Hippocampal formation (tissue), 2 donors: ENCODE measurements at regions not wholly inside any gene's neighbourhood (a gene's known extent, or its start where the extent isn't known, plus 50 kb on each side); places are given as distances from the start of the nearest gene placed in this dataset.
"Not testable (repeated sequence)": the region's sequence is repeated elsewhere in the genome, so short reads cannot be mapped to it uniquely, and the experiment has no call there.

Experiments
- DNase-seq, 2 donors: peaks; one replicate each; lab custom pipeline; 2025; lab: John Stamatoyannopoulos, UW

DNA sequence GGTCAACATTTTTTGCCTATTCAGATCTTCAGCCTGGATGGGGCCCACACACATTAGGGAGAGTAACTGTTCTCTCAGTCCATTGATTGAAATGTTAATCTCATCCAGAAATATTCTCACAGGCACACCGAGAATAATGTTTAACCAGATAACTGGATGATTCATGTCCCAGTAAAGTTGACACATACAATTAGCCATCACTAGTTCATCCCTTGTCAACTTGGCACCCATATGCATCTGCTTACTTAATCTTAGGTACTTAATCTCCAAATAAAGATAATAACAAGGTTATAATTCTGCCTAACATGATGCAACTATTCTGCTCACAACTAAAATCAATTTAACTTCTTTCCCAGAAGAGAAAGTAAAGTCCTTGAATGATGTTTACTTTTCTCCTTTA is 502.6 kb downstream of the ADRA2A start:
- no peak for DNase-seq

DNA sequence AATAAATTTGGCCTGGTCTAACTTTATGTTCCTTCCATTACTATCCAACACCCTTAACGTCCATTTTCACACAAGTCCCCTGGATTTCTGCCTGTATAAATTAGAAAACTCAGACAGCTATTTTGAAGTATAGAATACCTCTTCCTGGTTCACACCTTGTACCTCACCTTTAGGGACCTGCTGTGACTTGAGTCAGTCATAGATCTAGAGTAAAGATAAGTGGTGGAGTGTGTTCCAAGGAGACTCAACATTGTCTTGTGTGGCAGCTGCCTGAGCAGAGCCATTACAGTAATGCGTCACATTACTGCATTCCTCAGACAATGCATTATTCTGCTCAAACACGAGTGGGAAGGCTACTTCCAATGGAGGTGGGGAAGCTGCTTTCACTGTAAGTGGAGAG is 513.9 kb downstream of the ADRA2A start:
- no peak for DNase-seq

DNA sequence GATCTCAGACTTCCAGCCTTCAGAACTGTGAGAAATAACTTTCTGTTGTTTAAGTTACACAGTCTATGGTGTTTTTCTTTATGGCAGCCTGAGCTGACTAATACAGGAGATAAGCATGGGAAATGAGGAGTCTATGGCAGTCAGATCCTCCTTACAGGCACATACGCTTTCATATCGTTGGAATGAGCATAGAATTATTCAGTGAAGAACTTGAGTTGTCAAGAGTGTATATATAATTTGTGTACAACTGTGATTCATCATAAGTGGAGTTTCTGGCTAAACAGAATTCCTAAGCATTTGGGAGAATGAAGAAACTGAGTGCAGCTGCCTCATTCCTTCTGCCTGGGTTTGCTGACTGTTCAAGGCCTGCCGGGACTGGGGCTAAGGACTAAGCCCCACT is 516.7 kb downstream of the ADRA2A start:
- DNase-seq: no peak

DNA sequence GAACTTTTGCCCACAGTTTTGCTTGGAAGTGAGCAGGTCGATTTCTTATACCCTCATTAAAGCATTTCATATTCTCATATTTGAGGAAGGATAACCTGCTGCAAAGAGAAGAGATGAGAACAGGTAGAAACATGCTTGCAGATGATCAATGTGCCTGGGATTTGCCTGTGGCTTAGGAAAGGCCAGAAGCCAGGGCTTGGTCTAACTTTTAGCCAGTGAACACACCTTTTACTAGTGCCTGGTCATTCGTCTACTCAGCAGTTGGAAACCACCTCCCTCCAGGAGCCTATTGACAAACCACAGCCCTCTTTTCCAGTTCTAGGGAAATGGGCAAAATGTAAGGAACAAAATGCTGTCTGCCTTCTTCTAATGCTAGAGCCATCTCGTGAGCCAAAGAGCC is 518.3 kb downstream of the ADRA2A start:
- no peak for DNase-seq

DNA sequence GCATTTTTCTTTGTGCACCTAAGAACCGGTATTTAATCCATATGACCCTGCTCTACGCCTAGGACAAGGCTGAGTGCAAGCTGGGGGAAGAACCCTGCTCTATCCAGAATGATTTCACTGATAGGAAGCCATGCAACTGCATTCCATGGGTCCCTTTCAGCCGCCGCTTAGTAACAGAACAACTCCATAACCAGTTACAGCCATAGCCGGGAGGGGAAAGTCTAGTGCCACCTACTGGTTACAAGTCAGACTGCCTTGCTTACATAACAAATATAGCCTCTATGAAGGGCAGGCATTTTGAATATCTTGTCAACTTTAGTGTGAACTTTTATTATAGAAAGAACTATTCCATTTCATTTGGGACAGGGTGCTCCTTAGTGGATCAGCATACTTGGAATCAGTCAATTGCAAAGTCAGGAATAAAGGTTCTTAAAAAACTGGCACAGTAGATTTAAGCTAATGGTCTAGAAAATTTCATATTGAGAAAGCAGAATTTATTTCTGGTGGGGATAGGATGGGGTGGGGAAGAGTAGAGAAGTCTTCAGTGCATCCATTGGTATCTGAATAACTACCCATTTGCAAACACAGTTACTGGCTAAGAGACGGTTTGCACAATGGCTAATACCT is 521.7 kb downstream of the ADRA2A start:
- DNase-seq: peak; percentile 23 to 72

DNA sequence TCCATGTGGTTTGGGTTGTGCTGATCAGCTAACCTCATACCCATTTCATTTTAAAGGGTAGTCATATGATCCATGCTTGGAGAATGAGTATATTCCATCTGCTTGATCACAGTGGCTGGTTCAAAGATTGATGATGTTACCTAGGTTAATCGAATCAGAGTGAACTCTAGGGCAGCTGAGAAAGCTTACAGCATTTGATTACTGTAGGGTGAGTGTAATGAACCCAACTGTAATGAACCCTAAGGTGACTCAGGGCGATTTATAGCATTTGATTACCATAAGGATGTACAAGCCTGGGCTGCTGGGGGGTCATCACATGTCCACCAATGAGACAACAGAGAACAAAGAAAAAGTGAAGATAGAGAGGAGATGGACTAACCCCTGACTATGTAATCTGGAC is 523.1 kb downstream of the ADRA2A start:
- DNase-seq: no peak

DNA sequence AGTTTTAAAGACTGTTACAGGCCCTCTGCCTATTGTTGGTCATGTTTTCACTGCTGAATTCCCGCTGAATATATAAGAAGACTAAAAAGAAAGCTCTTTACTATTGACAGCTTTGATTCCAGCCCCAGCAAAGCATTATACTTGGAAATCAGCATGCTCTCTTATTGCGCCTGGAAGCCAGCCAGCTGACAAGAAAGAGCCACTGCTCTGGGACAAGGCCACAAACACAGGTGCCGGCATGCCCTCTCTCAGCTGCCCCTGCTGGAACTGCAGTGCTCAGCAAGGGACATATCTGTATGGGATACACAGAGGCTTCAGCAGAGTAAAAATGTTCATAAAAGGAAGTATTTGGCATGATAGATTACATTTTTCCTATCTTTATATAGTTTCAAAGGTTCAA is 523.9 kb downstream of the ADRA2A start:
- DNase-seq: peak; percentile 42 to 47

DNA sequence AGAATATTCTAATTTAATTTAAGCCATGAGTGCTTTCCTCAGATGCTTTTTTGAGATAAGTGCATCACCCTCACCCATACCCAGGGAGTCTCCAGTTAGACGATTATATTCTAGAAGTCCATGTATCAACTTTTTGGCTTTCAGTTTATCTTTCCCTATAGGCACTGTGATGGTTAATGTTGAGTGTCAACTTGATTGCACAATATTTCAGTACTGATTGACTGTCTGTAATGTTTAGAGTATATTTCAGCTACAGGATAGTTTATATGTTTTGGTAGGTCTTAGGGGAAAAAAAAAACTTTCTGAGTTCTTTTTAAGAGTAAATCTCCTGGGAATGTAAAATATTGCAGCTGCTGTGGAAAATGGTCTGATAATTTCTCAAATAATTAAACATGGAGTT is 535.4 kb downstream of the ADRA2A start:
- DNase-seq: no peak

DNA sequence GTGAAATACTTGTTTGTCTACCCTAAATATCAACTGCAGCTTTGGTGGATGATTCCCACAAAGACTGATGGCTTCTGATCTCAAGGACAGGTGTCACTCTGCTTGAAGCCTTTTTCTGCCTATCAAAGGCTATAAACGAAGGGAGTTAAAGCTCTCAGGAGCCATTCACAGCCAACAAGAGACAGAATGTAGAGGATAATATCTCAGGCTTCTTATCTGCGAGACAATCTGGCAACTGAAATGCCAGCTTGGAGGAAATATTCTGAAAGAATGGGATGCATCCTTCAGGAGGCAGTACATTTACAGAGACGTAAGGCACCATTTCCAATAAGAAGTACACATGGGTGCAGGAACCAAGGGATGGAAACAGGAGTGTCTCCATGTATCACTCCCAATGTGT is 549.4 kb downstream of the GPAM start:
- no peak for DNase-seq

DNA sequence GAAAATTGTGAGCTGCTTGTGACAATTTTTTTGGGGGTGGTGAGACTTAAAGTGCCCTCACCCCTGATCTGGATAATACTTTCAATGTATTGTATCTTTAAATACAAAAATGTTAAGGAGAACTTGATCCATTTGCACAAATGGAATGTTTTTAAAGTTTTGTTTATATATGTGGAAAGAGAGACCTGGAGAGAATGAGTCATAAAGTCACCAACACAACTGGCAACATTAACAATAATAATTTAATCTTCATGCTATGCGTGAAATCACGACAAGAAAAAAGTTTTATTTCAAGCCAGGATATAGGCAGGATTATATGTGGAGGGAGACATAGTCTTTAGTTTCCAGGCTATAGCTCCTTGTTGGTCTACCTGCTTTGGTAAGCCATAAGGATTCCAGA is 537.5 kb downstream of the GPAM start:
- DNase-seq: no peak

DNA sequence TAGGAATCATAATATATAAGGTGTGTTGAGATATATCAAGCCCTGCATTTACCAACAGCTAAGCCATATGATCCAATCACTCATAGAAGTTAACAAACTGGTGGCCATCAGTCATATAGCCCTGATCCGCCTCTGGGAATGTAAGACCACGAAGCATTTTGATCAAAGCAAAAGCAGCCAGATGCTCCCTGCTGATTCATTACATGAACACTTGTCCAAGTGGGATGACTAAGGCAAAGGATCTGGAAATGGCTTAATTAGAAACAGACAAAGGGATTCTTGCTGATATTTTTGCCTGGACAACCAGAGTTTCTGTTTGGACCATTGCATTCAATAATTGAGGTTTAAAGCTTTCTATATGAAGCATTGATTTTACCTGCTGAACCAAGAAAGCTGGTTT is 535.5 kb downstream of the GPAM start:
- DNase-seq: no peak

DNA sequence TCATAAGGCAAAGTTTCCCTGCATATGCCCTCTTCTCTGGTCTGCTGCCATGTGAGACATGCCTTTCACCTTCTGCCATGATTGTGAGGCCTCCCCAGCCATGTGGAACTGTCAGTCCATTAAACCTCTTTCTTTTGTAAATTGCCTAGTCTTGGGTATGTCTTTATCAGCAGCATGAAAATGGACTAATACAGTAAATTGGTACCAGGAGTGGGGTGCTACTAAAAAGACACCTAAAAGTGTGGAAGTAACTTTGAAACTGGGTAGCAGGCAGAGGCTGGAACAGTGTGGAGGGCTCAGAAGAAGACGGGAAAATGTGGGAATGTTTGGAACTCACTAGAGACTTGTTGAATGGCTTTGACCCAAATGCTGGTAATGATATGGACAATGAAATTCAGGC is 534.5 kb downstream of the GPAM start:
- DNase-seq: not testable (repeated sequence)

DNA sequence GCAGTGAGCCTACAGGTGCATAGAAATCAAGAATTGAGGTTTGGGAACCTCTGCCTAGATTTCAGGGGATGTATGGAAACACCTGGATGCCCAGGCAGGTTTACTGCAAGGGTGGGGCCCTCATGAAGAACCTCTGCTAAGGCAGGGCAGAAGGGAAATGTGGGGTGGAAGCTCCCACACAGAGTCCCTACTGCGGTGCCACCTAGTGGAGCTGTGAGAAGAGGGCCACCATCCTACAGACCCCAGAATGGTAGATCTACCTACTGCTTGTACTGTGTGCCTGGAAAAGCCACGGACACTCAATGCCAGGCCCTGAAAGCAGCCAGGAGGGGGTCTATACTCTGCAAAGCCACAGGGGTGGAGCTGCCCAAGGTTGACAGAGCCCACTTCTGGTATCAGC is 533.5 kb downstream of the GPAM start:
- no peak for DNase-seq

DNA sequence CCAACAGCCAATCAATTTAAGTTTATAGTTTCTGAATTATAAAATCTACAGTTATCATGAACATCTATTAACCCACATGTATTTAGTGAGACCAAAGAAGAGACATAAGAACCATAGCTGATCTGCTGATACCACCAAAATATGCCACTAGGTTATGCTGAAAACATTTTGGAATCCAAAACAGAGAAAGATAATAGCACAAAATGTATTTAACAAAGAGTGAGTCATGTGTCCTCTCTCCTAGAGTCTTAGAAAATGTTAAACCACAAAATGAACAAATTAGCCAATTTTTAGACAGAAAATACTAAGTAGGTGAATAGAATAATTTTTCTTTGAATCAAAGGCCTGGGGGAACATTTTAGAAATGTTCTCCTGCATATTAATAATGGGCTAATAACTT is 527.5 kb downstream of the GPAM start:
- DNase-seq: no peak

DNA sequence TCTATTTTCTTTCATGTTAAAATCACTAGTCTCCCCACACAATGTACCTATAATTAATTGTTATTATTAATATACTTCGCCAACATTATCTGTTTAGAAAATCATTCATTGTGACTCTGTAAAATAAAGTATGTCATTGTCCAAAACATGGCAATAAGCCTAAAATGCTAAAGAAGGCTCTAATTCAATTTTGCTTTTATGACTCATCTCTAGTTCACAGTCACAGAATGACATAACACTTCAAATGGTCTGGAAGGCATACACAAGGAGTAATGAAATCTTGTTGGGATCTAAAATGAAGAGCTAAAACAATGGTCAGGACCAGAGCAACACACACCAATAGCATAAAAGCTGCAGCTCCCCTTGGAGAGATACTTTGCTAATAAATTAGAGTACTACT is 505.8 kb downstream of the GPAM start:
- no peak for DNase-seq

DNA sequence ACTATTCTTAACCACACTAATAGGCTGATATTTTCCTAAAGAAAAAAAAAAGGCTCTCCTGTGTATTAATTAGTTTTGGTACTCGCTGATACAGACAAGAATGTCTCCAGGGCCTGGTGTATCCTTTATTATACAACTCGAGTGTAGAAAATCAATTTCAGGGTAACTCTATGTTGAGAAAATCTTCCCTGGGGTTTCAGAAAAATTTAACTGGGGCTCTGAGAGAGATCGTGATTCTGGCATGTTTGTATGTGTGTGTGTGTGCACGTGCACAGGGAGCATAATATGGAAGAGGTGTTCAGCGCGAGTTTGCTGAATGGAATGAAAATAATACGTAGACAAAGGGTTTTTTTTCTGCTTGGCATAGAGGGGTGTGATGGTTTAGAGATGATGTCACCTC is 496.8 kb downstream of the GPAM start:
- no peak for DNase-seq

DNA sequence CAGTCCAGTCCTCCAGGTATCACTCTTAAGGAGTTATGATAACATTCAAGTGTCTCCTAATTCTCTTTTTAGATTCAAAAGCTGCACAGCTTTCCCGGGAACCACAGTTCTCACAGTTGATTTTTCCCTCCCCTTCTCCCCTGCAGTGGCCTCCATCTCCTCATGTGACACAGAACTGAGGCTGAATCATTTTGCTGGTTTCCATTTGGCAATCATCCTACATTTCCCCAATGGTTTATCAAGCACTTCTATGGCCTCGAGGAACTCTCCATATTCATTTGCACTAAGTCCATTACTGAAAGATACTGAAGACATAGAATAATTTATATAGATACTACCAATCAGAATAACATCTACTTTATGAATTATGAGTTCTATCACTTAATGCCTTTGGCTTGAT is 484.9 kb downstream of the GPAM start:
- DNase-seq: no peak

DNA sequence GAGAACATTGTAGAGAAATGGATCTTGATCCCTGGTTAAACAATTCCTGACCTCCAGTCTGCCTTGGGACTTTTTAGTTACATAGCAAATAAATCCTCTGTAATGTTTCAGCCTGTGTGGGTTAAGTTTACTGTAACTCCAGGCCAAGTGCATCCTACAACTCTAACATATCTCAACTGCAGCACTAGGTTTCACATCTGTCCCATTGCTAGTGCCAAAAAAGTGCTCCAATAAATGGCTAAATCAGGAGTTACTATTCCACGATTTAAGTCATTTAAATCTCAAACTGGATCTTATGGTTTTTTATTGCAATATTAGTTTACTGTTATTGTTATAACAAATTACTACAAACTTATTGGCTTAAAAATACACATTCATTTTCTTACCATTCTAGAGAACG is 479.6 kb downstream of the GPAM start:
- no peak for DNase-seq

DNA sequence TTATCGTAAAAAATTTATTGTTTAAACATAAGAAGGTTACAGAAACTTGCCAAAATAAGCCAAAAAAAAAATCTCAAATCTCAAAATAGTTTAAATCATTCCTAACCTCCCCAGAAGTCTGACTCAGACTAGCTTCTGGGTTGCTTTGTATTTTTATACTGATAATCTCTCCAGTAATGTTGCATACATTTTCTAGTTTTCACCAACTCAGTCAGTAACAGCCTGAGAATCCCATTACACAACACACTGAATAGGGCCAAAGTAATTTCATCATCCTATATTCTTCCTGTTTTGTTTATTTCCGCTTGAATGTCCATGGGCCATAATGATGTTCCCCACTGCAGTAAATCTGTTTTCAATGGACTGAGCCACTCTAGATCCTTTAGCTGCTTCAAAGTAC is 478.5 kb downstream of the GPAM start:
- no peak for DNase-seq

DNA sequence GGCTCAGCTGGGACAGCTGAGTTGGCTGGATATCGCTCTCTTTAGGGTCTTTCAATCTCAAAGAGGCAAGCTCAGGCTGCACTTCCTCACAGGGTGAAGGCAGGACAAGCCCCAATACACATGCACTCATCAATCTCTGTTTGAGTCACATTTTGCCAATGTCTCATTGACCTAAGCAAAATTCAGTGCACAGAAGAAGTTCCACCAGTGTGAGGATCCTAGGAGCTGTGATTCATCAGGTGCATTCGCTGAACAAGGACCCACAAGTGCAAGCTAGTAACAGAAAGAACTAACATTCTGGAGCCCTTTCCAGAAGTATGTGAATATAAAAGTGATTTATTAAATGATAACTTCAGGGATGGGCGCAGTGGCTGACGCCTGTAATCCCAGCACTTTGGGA is 477.2 kb downstream of the GPAM start:
- no peak for DNase-seq

DNA sequence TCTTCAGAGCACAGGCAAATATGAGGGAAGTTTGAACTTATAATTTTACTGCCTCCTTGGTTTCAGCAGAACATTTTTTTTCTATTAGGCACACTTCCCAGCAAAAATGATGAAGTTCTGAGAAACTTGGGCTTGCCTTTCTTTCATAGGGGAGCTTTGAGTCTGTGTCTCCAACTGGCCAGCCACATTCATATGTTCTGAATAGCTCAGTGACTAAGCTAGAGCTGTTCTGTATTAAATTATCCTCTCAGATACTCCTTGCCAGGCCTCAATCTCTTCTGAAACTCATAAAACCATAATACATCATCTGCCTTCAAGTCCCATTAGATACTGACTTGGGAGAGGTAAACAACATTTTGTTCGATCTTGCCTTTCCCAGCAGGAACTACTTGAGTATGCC is 476.5 kb downstream of the GPAM start:
- no peak for DNase-seq

DNA sequence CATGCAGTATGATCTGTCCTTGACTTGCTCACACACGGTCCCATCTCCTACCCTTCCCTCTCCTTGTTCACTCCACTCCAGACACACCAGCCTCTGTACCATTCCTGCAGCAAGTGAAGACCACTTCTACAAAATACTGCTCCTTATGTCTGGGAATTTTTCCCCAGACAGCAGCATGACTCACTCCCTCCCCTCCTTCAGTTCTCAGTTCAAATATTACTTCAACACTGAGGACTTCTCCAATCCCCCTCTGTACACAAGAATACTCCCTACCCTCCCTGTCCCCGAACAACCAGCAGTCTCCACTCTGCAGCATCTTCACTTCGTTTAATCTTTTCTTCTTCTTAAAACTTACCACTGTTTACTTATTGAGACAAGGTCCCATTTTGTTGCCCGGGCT is 474.0 kb downstream of the GPAM start:
- DNase-seq: no peak

DNA sequence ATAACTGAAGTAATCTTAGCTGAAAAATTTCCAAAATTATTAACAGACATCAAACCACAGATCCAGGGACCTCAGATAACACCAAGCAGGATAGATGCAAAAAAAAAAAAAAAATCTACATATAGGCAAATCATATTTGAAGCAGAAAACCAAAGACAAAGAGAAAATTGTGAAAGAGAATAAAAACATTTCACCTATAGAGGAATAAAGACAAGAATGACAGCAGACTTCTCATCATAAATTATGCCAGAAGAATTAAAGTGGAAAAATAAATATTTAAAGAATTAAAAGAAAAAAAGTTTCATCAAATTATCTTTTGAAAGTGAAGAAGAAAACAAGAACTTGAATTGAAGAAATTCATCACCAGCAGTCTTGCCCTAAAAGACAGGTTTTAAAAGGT is 467.5 kb downstream of the GPAM start:
- DNase-seq: no peak

DNA sequence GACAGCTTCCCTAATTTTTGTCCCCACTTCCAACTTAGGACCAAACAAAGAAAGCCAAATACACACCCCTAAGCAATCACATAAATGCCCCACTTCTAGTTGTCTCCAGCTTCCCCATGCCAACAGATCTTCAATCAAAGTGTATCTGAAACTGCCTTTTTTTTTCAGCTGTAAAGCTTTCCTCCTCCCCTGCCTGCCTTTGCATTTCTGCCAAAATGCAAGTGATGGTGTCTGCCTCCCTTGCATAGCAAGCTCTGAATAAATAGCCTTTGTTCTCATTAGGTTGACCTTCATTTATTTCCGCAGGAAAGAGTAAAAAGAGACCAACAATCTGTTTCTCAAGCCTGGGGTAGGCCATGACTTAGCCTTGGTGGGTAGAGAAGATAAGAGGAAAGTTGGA is 459.4 kb downstream of the GPAM start:
- DNase-seq: no peak

DNA sequence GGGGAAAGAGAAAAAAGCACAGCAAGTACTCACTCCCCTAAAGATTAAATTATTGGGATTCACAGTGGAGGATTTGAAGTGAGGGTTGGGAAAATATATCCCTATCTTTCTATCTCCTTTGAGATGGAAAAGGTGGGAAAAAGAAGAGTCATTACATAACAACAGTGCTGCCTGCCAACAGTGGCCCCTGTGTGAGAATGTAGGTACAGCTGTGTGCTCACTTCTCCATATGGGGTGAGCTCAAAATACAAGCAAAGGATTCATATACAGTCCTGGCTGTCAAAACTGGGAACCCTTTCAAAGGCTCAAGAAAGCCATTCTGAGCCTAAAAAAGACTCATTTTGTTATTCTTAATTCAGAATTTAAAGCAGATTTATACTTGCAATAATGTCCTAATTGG is 458.5 kb downstream of the GPAM start:
- no peak for DNase-seq
